ENCODE measurements at regions not wholly inside any gene's neighbourhood (a gene's known extent, or its start where the extent isn't known, plus 50 kb on each side); places are given as distances from the start of the nearest gene placed in this dataset.

GRCh38 chr9:80158554-80159170, 586.9 kb downstream of the TLE4 start:
- no peak for DNase-seq

- DNase-seq: no peak
Measured at GRCh38 chr9:80158131-80158530, 586.4 kb downstream of the TLE4 start.

DNA sequence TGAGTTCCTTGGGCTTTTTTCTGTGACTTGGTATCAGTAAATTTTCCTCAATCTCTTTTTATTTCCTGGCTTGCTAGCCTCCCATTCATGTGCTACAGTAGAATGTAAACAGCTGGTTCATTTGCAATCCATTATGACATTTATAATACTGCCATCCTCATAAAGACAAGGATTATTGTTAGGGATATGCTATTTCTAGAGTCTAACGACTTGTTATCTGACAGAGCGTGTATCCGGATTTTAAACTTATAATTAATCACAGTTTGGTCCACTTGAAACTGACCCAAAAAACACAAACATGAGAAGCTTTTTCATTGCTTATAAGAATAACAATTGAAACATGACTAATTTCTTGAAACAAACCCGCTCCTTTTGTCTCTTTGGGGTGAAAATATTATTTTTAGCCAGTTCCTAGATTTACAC, 585.8 kb downstream of the TLE4 start:
- no peak for DNase-seq

- DNase-seq: no peak
Measured at GRCh38 chr9:80156756-80157472, 585.1 kb downstream of the TLE4 start.

DNA sequence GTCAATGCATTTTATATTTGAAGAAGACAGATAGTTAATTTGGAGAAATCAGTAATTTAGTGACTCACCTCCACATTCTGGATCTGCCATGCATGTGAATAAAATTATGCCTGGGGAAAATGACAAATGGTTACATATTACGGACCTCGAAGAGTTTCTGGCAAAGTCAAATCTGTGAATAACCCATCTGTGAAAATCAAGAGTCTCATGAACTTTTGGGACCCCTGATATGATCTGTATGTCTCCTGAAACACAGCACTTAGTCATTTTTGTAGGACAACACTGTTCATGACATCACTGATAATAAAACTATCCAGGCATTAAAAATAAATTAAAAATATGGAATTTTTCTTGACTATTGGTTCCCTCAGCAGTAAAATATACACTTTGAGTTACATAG, 584.5 kb downstream of the TLE4 start:
- no peak for DNase-seq

- DNase-seq: no peak
Measured at GRCh38 chr9:80147866-80148265, 576.1 kb downstream of the TLE4 start.

DNA sequence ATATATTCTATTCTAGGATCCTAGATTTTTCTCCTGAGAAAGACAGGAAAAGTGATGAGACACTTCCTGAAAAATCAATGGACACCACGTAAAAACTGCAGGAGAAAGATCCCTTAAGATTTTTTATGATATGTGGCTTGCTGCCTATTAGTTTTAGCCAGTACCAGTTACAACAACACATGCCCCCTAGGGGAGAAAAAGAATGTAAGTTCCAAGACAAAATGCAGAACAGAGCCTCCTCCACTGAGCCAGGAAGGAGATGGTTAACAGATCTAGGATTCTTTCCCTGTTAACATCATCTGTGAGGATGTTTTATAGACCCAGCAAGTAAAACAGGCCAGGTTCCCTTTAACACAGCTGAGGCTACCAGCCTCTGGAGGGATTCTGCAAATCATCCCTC, 574.7 kb downstream of the TLE4 start:
- no peak for DNase-seq

DNA sequence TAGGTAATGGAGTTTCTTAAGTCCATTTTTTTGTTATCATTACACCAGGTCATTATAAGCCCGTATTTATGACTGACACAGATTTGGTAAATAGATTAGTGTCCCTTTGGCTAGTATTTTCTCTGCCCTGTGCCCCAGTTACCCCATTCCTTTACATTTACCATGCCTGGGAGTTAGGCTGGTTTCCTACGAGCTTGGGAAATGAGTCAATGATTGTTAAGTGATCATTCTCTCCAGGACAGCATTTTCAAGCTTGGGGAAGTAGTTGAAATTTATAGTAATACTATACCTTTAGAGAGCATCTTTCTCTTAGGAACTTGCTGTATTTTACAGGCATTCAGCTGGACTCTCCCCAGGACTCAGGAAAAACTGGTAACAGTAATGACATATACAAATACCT, 573.1 kb downstream of the TLE4 start:
- DNase-seq: no peak

DNA sequence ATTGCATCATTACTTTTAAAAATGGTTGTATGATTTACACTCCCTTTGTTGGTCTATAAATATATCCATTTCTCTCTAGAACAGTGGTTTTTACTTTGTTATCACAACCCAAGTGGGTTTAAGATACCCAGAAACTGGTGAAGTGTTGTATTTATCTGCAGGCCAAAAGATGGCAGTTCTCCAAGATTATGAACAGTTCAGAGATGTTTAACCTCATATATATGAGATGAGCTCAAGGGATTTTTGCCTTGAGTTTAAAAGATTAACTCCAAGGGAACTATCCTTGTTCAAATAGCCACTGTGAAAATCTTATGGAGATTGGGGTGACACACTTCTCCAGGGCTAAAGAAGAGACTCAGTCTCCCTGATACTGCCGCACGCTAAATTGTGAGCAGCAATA, 572.6 kb downstream of the TLE4 start:
- no peak for DNase-seq

DNA sequence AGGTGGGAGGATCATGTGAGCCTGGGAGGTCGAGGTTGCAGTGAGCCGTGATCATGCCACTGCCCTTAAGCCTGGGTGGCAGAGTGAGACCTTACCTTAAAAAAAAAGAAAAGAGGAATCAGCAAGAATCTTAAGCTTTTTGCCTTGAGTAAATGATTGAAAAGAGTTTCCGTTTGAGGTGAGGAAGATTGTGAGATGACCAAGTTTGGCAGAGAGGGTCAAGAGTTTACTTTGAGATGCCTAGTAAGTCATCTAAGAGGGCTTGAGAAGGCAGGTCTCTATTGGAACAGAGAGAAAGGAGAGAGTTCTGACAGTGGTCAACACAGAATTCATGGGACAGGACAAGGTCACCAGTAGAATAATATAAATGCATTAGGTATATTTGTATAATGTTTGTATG, 572.1 kb downstream of the TLE4 start:
- no peak for DNase-seq

DNA sequence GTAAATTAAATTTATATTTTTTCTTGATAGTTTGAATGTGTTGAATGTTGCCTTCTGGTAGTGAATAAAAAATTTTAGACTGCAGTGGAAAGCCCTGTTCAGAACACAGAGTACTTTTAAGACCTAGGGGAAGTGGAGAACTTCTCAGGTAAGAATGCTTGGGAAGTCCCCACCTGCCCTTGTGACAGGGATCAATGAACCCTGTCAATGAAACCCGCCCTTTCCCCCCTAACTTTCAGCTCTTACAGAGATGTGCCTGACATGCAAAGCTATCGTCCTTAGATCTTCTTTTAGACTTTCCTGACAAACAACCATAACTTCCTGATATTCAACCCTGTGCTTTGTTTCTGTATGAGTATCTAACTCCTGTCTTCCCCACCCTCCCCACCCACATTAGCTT, 562.7 kb downstream of the TLE4 start:
- DNase-seq: no peak

- no peak for DNase-seq
Measured at GRCh38 chr9:80131627-80132026, 559.9 kb downstream of the TLE4 start.

GRCh38 chr9:80127920-80128319, 556.2 kb downstream of the TLE4 start:
- DNase-seq: no peak

- DNase-seq: no peak
Measured at GRCh38 chr9:80125731-80126264, 554.0 kb downstream of the TLE4 start.

- no peak for DNase-seq
Measured at GRCh38 chr9:80117031-80117430, 545.3 kb downstream of the TLE4 start.

GRCh38 chr9:80114241-80114640, 542.5 kb downstream of the TLE4 start:
- DNase-seq: no peak

- no peak for DNase-seq
Measured at GRCh38 chr9:80107931-80108660, 536.3 kb downstream of the TLE4 start.

- DNase-seq: no peak
Measured at GRCh38 chr9:80097476-80097875, 525.7 kb downstream of the TLE4 start.

DNA sequence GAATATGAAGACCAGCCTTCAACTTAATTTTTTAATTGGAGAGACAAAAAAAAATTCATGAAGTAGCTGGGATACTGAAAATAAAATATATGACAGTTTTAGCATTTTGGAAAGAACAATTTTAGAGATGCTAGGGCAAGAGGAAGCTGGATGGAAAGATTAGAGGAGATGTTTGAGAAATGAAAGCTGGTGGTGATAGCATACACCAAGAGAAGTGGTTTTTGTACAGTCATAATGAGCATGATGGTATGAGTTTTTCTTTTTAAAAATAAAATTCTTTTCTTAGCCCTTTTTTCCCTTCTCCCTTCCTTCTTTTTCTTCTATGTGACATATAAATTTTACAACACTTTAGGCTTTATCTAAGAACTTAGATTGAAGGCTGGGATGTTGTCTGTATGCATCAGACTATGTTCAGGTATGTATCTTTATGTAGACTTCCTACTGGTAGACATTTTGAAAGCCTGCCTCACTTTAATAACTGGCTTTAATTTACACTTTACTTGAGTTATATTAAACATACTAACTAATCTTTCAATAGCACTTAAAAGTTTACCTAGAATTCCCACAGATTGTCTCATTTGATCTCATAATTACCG, 522.5 kb downstream of the TLE4 start:
- DNase-seq: no peak

DNA sequence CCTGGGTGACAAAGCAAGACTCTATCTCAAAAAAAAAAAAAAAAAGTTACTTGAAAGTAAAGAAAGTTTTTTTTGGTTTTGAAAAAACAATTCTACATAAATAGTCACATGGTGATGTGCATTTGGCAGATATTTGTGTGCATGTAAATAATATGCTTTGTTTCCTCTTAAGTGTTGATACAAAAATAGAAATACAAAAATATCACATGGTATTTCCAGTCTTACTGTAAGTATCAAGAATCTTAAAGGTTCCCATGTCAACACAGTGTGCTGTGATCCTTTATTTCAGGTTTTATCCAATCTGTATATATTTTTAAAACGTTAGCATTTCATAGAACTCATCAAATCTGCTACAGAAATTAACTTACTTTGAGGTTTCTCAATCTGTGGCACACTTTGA, 521.9 kb downstream of the TLE4 start:
- no peak for DNase-seq

- DNase-seq: no peak
Measured at GRCh38 chr9:80091526-80091925, 519.8 kb downstream of the TLE4 start.

DNA sequence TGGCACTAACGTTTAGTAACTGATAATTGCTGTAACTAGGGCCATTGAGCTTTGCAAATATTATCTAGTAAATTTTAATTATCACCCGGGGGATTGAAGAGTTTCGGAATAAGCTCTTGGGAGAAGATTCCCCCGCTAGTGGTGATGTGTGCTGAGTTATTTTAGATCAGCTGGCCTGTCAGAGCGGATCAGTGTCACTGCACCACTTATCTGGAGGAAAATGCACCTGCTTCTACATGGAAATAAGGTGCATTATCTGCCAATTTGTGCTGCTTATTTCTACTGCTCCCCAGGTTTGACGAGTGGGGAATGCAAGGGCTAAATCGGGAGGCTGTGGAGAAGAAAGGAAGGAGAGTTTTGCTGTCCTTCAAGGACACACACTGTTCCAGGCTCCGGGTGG, 518.6 kb downstream of the TLE4 start:
- no peak for DNase-seq

DNA sequence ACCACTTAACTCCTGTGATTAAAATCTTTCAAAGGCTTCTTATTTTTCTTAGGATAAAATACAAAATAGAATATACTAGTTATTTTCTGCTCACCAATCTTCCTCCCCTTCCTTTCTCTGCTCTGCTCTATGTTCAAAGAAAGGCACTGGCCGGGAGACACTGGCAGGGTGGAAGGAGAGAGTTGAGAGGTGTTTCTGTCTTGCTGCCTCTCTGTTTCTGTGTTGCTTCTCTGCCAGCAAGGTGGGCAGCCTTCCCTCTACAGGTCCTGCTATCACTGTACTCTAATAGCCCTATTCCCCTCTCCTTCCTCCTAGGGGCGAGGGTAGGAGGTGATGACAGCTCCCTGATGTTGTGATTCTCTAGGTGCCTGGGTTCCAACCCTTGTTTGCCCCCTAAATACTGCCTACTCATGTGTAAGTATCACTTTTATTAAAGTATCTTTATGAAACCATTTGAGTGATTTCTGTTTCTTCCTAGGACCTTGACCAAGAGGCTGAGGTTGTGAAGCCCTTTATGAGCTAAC, 515.1 kb downstream of the TLE4 start:
- no peak for DNase-seq

All from activated effector memory CD4-positive, alpha-beta T cell treated with anti-CD3 and anti-CD28 coated beads, Interleukin-2, amount 50 U/mL, for 16 hours (primary cell).